Type B pancreatic cell (in vitro differentiated cells): ENCODE measurements at regions not wholly inside any gene's neighbourhood (a gene's known extent, or its start where the extent isn't known, plus 50 kb on each side); places are given as distances from the start of the nearest gene placed in this dataset.

ENCODE experiments used
- DNase-seq: peaks from one replicate; pipeline ENCODE4 v3.0.0; 2021; ENCODE audit warnings: mixed read lengths; ENCODE audit not compliant: unreplicated experiment; ENCODE audit errors: extremely low spot score
- H3K27ac Mint-ChIP-seq: 2 replicates; pipeline ENCODE4 v1.8.0; 2021; ENCODE audit warnings: mild to moderate bottlenecking, mixed read lengths
- H3K27me3 Mint-ChIP-seq: 2 replicates; pipeline ENCODE4 v1.8.0; 2021; ENCODE audit warnings: mixed read lengths
- H3K36me3 Mint-ChIP-seq: 2 replicates; pipeline ENCODE4 v1.8.0; 2021; ENCODE audit warnings: mixed read lengths
- H3K4me1 Mint-ChIP-seq: one replicate; pipeline ENCODE4 v1.8.0; 2021; ENCODE audit warnings: mixed read lengths; ENCODE audit not compliant: unreplicated experiment
- H3K4me3 Mint-ChIP-seq: 2 replicates; pipeline ENCODE4 v1.8.0; 2021; ENCODE audit warnings: mild to moderate bottlenecking, mixed read lengths
- H3K9me3 Mint-ChIP-seq: 2 replicates; pipeline ENCODE4 v1.8.0; 2021; ENCODE audit warnings: mixed read lengths
- CTCF ChIP-seq: fragments of 200-600 bp; sonication (generic); conservative IDR thresholded peaks from 2 replicates; pipeline ENCODE4 v1.5.0; 2021; ENCODE audit warnings: antibody characterized with exemption, mild to moderate bottlenecking

GRCh38 chr2:144094408-144095151 lies 425.3 kb downstream of the ZEB2 start:
- Mint-ChIP-seq H3K36me3 (no peaks in the 10 kb centered on the region), H3K4me1 (no peaks in the 10 kb centered on the region), H3K9me3 (no peaks in the 10 kb centered on the region), H3K27ac (no peak overlapping the region), H3K27me3 (peaks cover 5% of the 10 kb centered on the region), H3K4me3 (no peak overlapping the region)
- no peak for DNase-seq
- no peak for TF ChIP-seq CTCF

GRCh38 chr2:144091622-144092021 lies 428.3 kb downstream of the ZEB2 start:
- Mint-ChIP-seq H3K36me3 (no peaks in the 10 kb centered on the region), H3K27me3 (no peaks in the 10 kb centered on the region), H3K9me3 (peaks cover 4% of the 10 kb centered on the region), H3K4me1 (no peaks in the 10 kb centered on the region), H3K27ac (no peak overlapping the region), H3K4me3 (no peak overlapping the region)
- TF ChIP-seq CTCF = no peak
- DNase-seq = no peak

GRCh38 chr2:144088863-144089262 lies 431.1 kb downstream of the ZEB2 start:
- peaks cover 4% of the 10 kb centered on the region for H3K9me3 Mint-ChIP-seq
- TF ChIP-seq CTCF = no peak
- H3K27me3 Mint-ChIP-seq = no peaks in the 10 kb centered on the region
- no peak overlapping the region for H3K4me3 Mint-ChIP-seq
- H3K4me1 Mint-ChIP-seq = no peaks in the 10 kb centered on the region
- H3K27ac Mint-ChIP-seq = no peak overlapping the region
- H3K36me3 Mint-ChIP-seq = no peaks in the 10 kb centered on the region
- no peak for DNase-seq

DNA sequence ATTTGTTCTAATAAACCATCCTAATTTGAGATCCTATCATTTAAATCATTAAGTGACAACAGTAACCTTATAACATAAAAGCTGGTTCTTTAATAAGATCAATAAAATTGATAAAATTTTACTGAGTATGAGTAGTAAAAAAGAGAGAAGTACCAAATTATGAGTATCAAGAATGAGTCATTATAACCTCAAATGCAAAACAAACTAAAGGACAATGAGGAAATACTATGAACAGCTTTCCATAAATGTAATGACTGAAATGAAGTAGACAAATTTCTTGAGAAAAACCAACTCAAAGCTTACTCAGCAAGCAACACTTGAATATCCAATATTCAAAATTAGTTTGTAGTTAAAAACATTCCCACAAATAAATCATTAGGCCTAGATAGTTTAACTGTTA lies 433.0 kb downstream of the ZEB2 start:
- H3K4me3 Mint-ChIP-seq = no peak overlapping the region
- H3K9me3 Mint-ChIP-seq = peaks cover 4% of the 10 kb centered on the region
- no peaks in the 10 kb centered on the region for H3K4me1 Mint-ChIP-seq
- H3K36me3 Mint-ChIP-seq = no peaks in the 10 kb centered on the region
- no peaks in the 10 kb centered on the region for H3K27me3 Mint-ChIP-seq
- no peak overlapping the region for H3K27ac Mint-ChIP-seq
- no peak for DNase-seq
- TF ChIP-seq CTCF = no peak

DNA sequence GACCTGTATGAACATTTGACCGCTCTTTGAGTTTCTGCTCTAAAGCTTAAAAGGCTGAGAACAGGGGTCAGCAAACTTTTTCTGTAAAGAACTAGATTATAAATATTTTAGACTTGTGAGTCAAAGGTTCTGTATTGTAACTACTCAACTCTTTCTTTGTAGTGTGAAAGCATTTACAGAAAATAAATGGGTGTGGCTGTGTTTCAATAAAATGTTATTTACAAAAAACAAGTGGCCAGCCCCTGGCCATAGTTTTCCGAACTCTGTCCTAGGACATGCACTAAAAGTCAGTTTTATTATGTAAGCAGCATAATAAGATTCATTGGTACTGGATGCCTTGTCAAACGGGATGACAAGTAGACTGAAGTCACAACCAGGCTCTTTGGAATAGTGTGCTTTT lies 434.9 kb downstream of the ZEB2 start:
- Mint-ChIP-seq H3K27ac (no peak overlapping the region), H3K27me3 (no peaks in the 10 kb centered on the region), H3K9me3 (peaks cover 4% of the 10 kb centered on the region), H3K4me3 (no peak overlapping the region), H3K36me3 (no peaks in the 10 kb centered on the region), H3K4me1 (no peaks in the 10 kb centered on the region)
- TF ChIP-seq CTCF = no peak
- DNase-seq = no peak
